Right lobe of liver (tissue), 6 donors: ENCODE measurements at regions not wholly inside any gene's neighbourhood (a gene's known extent, or its start where the extent isn't known, plus 50 kb on each side); places are given as distances from the start of the nearest gene placed in this dataset.

Source experiments
- ATAC-seq, 4 donors: fragments of 200-7000 bp; cut with Tn5 transposase; one replicate each; pipeline ENCODE4 v1.9.1; 2020; ENCODE audit warnings: mild to moderate bottlenecking in 4 of 4, moderate library complexity in 4 of 4
- DNase-seq, 3 donors: peaks; one replicate each; pipeline ENCODE4 v3.0.0-alpha.2; 2020
- H3K27ac ChIP-seq, 3 donors: fragments of 200-600 bp; one replicate each; pipeline ENCODE4 v1.8.0; 2022
- H3K27me3 ChIP-seq, 2 donors: fragments of 200-600 bp; one replicate each; pipeline ENCODE4 v1.8.0; 2022
- H3K36me3 ChIP-seq, 4 donors: fragments of 200-600 bp; sonication (generic) in 1 of 4; one replicate each; pipeline versions ENCODE4 v1.5.1 to v1.8.0; 2017 to 2022; ENCODE audit warnings: control low read depth in 1 of 4
- H3K4me1 ChIP-seq, 4 donors: fragments of 200-600 bp; sonication (generic) in 1 of 4; one replicate each; pipeline versions ENCODE4 v1.5.1 to v1.8.0; 2017 to 2022; ENCODE audit warnings: control low read depth in 1 of 4
- H3K4me3 ChIP-seq, 3 donors: fragments of 200-600 bp; one replicate each; pipeline ENCODE4 v1.8.0; 2022
- H3K9me3 ChIP-seq, 4 donors: fragments of 200-600 bp; sonication (generic) in 1 of 4; one replicate each; pipeline versions ENCODE4 v1.5.1 to v1.8.0; 2017 to 2022; ENCODE audit warnings: control low read depth in 1 of 4
- POLR2A ChIP-seq: fragments of 450-650 bp; IDR thresholded peaks from one replicate; pipeline ENCODE4 v1.6.1; 2017; ENCODE audit warnings: antibody characterized with exemption, mild to moderate bottlenecking
- WGBS: methylation state at CpG from one replicate; pipeline ENCODE4 v1.1.6; 2018; ENCODE audit warnings: low coverage, low lambda C conversion rate; ENCODE audit not compliant: insufficient coverage; ENCODE audit errors: missing lambda C conversion rate; 5-methylcytosine and 5-hydroxymethylcytosine counted together
- intact Hi-C, 2 donors: fragments of 100-400 bp; cut with DNase I; formaldehyde crosslinking; loops; one replicate each; pipeline versions ENCODE4 v1.11.2 to v1.14.1; 2022
- TF ChIP-seq, protein P1 (sequence below), 4 donors: fragments of 200-600 bp in 3 of 4; fragments of 450-650 bp in 1 of 4; IDR thresholded peaks; one replicate each; pipeline versions ENCODE4 v1.5.1 to v1.8.0; 2016 to 2022; ENCODE audit warnings: antibody characterized with exemption in 4 of 4, mild to moderate bottlenecking in 2 of 4
- donor health status: DM: no; HTN: yes; CAD: no.
- donor health status: DM: no; HTN: no; CAD: no.
- donor health status: DM: no; HTN: no; CAD: no.
- donor health status: DM: no; HTN: yes; CAD: no.
- donor health status: DM: no; HTN: yes; CAD: no.

DNA sequence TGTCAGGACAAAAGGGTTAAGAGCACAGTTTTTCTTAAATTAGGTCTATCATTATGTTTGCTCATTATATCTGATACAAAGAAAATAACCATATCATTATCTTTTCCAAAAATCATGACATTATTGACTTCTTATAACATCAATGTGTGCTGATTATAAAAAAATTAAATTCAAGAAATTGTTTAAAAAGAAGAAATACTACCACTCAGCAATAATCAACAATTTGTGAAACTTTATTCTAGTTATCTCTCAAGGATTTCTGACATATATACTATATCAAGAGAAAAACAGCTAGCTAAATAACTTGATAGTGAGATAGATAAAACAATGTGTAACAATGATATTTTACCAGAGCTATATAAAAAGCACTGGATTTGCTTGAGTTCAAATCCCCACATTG is 360.7 kb upstream of the PHF14 start:
- no peak overlapping the region for H3K27ac ChIP-seq
- ATAC-seq, result no peak
- H3K27me3 ChIP-seq, result no peaks in the 10 kb centered on the region
- H3K36me3 ChIP-seq, result no peaks in the 10 kb centered on the region
- no peaks in the 10 kb centered on the region for H3K4me1 ChIP-seq
- no peak overlapping the region for H3K4me3 ChIP-seq
- TF ChIP-seq, protein P1, sequence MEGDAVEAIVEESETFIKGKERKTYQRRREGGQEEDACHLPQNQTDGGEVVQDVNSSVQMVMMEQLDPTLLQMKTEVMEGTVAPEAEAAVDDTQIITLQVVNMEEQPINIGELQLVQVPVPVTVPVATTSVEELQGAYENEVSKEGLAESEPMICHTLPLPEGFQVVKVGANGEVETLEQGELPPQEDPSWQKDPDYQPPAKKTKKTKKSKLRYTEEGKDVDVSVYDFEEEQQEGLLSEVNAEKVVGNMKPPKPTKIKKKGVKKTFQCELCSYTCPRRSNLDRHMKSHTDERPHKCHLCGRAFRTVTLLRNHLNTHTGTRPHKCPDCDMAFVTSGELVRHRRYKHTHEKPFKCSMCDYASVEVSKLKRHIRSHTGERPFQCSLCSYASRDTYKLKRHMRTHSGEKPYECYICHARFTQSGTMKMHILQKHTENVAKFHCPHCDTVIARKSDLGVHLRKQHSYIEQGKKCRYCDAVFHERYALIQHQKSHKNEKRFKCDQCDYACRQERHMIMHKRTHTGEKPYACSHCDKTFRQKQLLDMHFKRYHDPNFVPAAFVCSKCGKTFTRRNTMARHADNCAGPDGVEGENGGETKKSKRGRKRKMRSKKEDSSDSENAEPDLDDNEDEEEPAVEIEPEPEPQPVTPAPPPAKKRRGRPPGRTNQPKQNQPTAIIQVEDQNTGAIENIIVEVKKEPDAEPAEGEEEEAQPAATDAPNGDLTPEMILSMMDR (IDR thresholded peaks at IDR 0.05), result no peak
- no peak for TF ChIP-seq POLR2A
- intact Hi-C loops, result no loop called here
- no peak for DNase-seq
- H3K9me3 ChIP-seq, result no peaks in the 10 kb centered on the region

DNA sequence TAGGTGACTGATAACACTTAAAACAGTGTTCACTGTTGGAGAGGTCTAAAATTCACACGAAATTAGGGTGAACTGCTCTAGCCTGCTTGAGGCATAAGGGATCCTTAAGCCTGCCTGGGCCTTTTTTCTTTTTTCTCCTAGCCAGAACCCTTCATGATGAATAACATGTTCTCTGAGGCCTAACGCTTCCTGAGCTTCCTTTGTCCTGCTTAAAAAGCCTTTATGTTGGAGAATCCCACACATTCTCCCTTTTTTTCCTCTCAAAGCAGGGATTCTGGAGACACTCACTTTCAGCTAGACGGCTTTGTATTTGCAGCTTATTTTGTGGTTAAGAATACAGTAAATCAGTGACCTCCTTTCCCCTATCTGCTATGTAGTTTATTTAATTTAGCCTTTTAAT is 354.7 kb upstream of the PHF14 start:
- ATAC-seq, result no peak
- WGBS, result 54% methylated on average over 3 of the region's 3 CpGs
- TF ChIP-seq, protein P1 (IDR thresholded peaks at IDR 0.05), result no peak
- TF ChIP-seq POLR2A, result no peak
- Histone ChIP-seq H3K4me3 (no peak overlapping the region), H3K9me3 (no peaks in the 10 kb centered on the region), H3K27ac (no peak overlapping the region), H3K36me3 (no peaks in the 10 kb centered on the region), H3K4me1 (no peaks in the 10 kb centered on the region), H3K27me3 (no peaks in the 10 kb centered on the region)
- no peak for DNase-seq
- intact Hi-C loops, result no loop called here

DNA sequence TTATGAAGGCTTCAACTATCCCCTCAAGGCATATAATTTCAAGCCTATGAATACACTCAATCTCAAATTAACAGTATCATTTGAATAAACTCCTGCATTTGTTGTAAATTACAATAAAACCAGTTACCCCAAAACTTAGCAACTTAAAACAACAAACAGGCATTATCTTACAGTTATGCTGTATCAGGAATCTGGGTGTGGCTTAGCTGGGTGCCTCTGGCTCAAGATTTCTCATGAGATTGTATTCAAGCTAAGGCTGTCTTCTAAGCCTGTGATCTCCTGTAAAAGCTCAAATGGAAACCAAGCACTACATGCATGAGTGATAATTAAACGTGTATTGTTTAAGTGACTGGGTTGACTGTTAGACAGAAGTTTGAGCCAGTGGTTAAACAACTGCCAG is 341.0 kb upstream of the PHF14 start:
- Histone ChIP-seq H3K9me3 (no peaks in the 10 kb centered on the region), H3K4me1 (no peaks in the 10 kb centered on the region), H3K27ac (no peak overlapping the region), H3K36me3 (no peaks in the 10 kb centered on the region), H3K4me3 (no peak overlapping the region), H3K27me3 (no peaks in the 10 kb centered on the region)
- TF ChIP-seq, protein P1 (IDR thresholded peaks at IDR 0.05), result no peak
- TF ChIP-seq POLR2A, result no peak
- intact Hi-C loops, result no loop called here
- ATAC-seq (no peak), DNase-seq (no peak)
- WGBS, result no CpG with 5 or more reads among the region's 1 CpG

DNA sequence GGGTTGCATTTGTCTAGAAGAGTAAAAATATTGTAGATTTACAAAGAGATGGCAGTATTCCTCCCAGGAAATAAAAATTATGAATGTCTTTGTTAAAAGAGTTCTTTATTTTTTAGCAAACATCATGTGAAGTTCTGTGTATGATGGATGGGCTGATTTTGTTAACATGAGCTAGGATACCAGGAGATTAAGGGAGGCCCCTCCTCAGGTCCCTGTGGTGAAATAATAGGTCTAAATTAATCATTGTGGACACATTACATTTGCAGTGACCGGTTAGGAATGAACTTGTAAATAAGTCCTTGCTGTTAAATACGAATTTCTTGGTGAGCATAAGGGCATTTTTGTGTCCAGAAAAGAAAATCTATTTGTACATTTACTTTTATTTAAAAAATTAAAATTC is 339.4 kb upstream of the PHF14 start:
- H3K36me3 ChIP-seq, result no peaks in the 10 kb centered on the region
- intact Hi-C loops, result no loop called here
- no peak overlapping the region for H3K4me3 ChIP-seq
- H3K27ac ChIP-seq, result no peak overlapping the region
- no peaks in the 10 kb centered on the region for H3K9me3 ChIP-seq
- no peaks in the 10 kb centered on the region for H3K27me3 ChIP-seq
- TF ChIP-seq POLR2A, result no peak
- TF ChIP-seq, protein P1 (IDR thresholded peaks at IDR 0.05), result no peak
- no peak for ATAC-seq
- peaks cover 0 to 8% (median 0%) of the 10 kb centered on the region in 4 donors for H3K4me1 ChIP-seq
- no peak for DNase-seq
- WGBS, result 56% methylated on average over 2 of the region's 2 CpGs

DNA sequence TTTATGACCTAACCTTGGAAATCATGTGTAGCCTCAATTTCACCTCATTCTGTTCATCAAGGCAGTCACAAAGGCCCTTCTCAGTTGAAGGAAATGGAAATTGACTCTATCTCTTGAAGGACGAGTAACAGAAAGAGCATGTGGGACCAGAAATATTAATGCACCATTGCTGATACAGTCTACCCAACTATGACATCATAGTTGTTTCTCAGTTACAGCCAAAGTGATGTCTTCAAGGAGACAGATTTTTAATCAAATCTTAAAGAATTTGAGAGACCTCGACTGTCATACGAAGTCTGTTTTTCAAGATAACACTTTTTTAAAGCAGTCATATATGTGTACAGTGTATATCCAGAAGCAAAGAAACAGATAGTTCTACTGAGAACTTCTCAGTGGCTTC is 335.7 kb upstream of the PHF14 start:
- 57% methylated on average over 3 of the region's 3 CpGs for WGBS
- Histone ChIP-seq H3K27ac (no peak overlapping the region), H3K36me3 (no peaks in the 10 kb centered on the region), H3K9me3 (no peaks in the 10 kb centered on the region), H3K4me1 (peaks cover 0 to 8% (median 0%) of the 10 kb centered on the region in 4 donors), H3K4me3 (no peak overlapping the region), H3K27me3 (no peaks in the 10 kb centered on the region)
- no peak for DNase-seq
- no peak for ATAC-seq
- intact Hi-C loops, result no loop called here
- TF ChIP-seq POLR2A, result no peak
- TF ChIP-seq, protein P1 (IDR thresholded peaks at IDR 0.05), result no peak
